Loucy (cell line): ENCODE measurements at regions not wholly inside any gene's neighbourhood (a gene's known extent, or its start where the extent isn't known, plus 50 kb on each side); places are given as distances from the start of the nearest gene placed in this dataset.
"Not testable (repeated sequence)": the region's sequence is repeated elsewhere in the genome, so short reads cannot be mapped to it uniquely, and the experiment has no call there.

Experiments used
- H2AFZ ChIP-seq: fragments of 200-600 bp; sonication (generic); 2 replicates; pipeline ENCODE4 v1.6.0; 2016; ENCODE audit warnings: antibody characterized with exemption, mild to moderate bottlenecking, low read length, moderate library complexity
- H3F3A ChIP-seq: fragments of 200-600 bp; 2 replicates; pipeline ENCODE4 v1.6.0; 2016; ENCODE audit warnings: antibody characterized with exemption, low read depth, mild to moderate bottlenecking
- H3K27me3 ChIP-seq: fragments of 200-600 bp; sonication (generic); 2 replicates; pipeline ENCODE4 v1.6.1; 2014; ENCODE audit warnings: low read length, mild to moderate bottlenecking; ENCODE audit not compliant: insufficient read depth, poor library complexity, severe bottlenecking
- H3K36me3 ChIP-seq: fragments of 200-600 bp; sonication (generic); 2 replicates; pipeline ENCODE4 v1.6.1; 2016; ENCODE audit warnings: low read length; ENCODE audit not compliant: insufficient read depth
- H3K4me1 ChIP-seq: fragments of 200-600 bp; sonication (generic); 2 replicates; pipeline ENCODE4 v1.5.1; 2014; ENCODE audit warnings: low read length, mild to moderate bottlenecking; ENCODE audit not compliant: insufficient read depth, poor library complexity, severe bottlenecking
- H3K4me2 ChIP-seq: fragments of 200-600 bp; sonication (generic); 2 replicates; pipeline ENCODE4 v1.6.0; 2014; ENCODE audit warnings: antibody characterized with exemption, low read length, low read depth, mild to moderate bottlenecking; ENCODE audit not compliant: poor library complexity, severe bottlenecking
- H3K4me3 ChIP-seq: fragments of 200-600 bp; sonication (generic); 2 replicates; pipeline ENCODE4 v1.5.1; 2014; ENCODE audit warnings: low read length, mild to moderate bottlenecking, mixed read lengths; ENCODE audit not compliant: poor library complexity, severe bottlenecking
- H3K79me2 ChIP-seq: fragments of 200-600 bp; sonication (generic); 2 replicates; pipeline ENCODE4 v1.6.1; 2014; ENCODE audit warnings: low read length; ENCODE audit not compliant: insufficient read depth
- H3K9ac ChIP-seq: fragments of 200-600 bp; sonication (generic); 2 replicates; pipeline ENCODE4 v1.6.0; 2014; ENCODE audit warnings: mild to moderate bottlenecking, low read depth, low read length, moderate library complexity; ENCODE audit not compliant: poor library complexity, severe bottlenecking
- H3K9me2 ChIP-seq: fragments of 200-600 bp; sonication (generic); replicated peaks from 2 replicates; pipeline ENCODE4 v1.6.1; 2016; ENCODE audit warnings: low read depth, low read length, mixed read lengths
- H3K9me3 ChIP-seq: fragments of 200-600 bp; sonication (generic); 2 replicates; pipeline ENCODE4 v1.6.1; 2014; ENCODE audit warnings: mild to moderate bottlenecking, antibody characterized with exemption, low read length, low read depth; ENCODE audit not compliant: insufficient read depth
- H4K20me1 ChIP-seq: fragments of 200-600 bp; sonication (generic); 2 replicates; pipeline ENCODE4 v1.6.0; 2014; ENCODE audit warnings: antibody characterized with exemption, low read length, mild to moderate bottlenecking; ENCODE audit not compliant: insufficient read depth, poor library complexity, severe bottlenecking
- CTCF ChIP-seq: fragments of 200-600 bp; sonication (generic); conservative IDR thresholded peaks from 2 replicates; pipeline ENCODE4 v1.5.1; 2014; ENCODE audit warnings: mild to moderate bottlenecking, antibody characterized with exemption, low read length
- EZH2phosphoT487 ChIP-seq: fragments of 200-600 bp; IDR thresholded peaks from 2 replicates; pipeline ENCODE4 v1.6.1; 2018; ENCODE audit warnings: antibody characterized with exemption, mild to moderate bottlenecking, moderate library complexity, borderline replicate concordance

GRCh38 chr1:147348592-147348991 is 106.1 kb downstream of the CHD1L start:
- not testable (repeated sequence) for H3K27me3 ChIP-seq, H3K79me2 ChIP-seq, H3K9me2 ChIP-seq, H3K4me3 ChIP-seq, H3K9ac ChIP-seq, H3K4me1 ChIP-seq, H3K4me2 ChIP-seq, H4K20me1 ChIP-seq, H3F3A ChIP-seq, H2AFZ ChIP-seq, H3K36me3 ChIP-seq, H3K9me3 ChIP-seq

- Histone ChIP-seq H3K4me3 (no peak overlapping the region), H2AFZ (no peak overlapping the region), H3K4me1 (no peaks in the 10 kb centered on the region), H3K36me3 (no peaks in the 10 kb centered on the region), H3K9me2 (no peaks in the 10 kb centered on the region), H3K27me3 (no peaks in the 10 kb centered on the region), H3F3A (no peaks in the 10 kb centered on the region), H4K20me1 (no peaks in the 10 kb centered on the region), H3K9ac (no peak overlapping the region), H3K9me3 (no peaks in the 10 kb centered on the region), H3K4me2 (no peak overlapping the region), H3K79me2 (no peaks in the 10 kb centered on the region)
- no peak for TF ChIP-seq CTCF
- TF ChIP-seq EZH2phosphoT487: no peak
Measured at GRCh38 chr1:147349533-147349932, 107.0 kb downstream of the CHD1L start.

GRCh38 chr1:147351140-147351835 is 108.8 kb downstream of the CHD1L start:
- no peak for TF ChIP-seq EZH2phosphoT487
- TF ChIP-seq CTCF: no peak
- H3K4me2 ChIP-seq: no peak overlapping the region
- no peaks in the 10 kb centered on the region for H3K27me3 ChIP-seq

More at GRCh38 chr1:147351140-147351835, 108.8 kb downstream of the CHD1L start:
- no peaks in the 10 kb centered on the region for H3K9me3 ChIP-seq
- no peaks in the 10 kb centered on the region for H3K79me2 ChIP-seq
- no peaks in the 10 kb centered on the region for H3F3A ChIP-seq
- H3K9ac ChIP-seq: no peak overlapping the region
- H4K20me1 ChIP-seq: no peaks in the 10 kb centered on the region
- no peak overlapping the region for H2AFZ ChIP-seq
- no peaks in the 10 kb centered on the region for H3K9me2 ChIP-seq
- H3K4me1 ChIP-seq: no peaks in the 10 kb centered on the region
- H3K36me3 ChIP-seq: no peaks in the 10 kb centered on the region
- H3K4me3 ChIP-seq: no peak overlapping the region
